ENCODE measurements at regions not wholly inside any gene's neighbourhood (a gene's known extent, or its start where the extent isn't known, plus 50 kb on each side); places are given as distances from the start of the nearest gene placed in this dataset.

- TF ChIP-seq, protein P1, sequence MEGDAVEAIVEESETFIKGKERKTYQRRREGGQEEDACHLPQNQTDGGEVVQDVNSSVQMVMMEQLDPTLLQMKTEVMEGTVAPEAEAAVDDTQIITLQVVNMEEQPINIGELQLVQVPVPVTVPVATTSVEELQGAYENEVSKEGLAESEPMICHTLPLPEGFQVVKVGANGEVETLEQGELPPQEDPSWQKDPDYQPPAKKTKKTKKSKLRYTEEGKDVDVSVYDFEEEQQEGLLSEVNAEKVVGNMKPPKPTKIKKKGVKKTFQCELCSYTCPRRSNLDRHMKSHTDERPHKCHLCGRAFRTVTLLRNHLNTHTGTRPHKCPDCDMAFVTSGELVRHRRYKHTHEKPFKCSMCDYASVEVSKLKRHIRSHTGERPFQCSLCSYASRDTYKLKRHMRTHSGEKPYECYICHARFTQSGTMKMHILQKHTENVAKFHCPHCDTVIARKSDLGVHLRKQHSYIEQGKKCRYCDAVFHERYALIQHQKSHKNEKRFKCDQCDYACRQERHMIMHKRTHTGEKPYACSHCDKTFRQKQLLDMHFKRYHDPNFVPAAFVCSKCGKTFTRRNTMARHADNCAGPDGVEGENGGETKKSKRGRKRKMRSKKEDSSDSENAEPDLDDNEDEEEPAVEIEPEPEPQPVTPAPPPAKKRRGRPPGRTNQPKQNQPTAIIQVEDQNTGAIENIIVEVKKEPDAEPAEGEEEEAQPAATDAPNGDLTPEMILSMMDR (IDR thresholded peaks at IDR 0.05; ENCODE audit: poor library complexity): no peak
- TF ChIP-seq EZH2 (IDR thresholded peaks at IDR 0.05; ENCODE audit: borderline replicate concordance): no peak
Measured at GRCh38 chr21:43329711-43330269, 97.1 kb downstream of the SIK1 start.
